ENCODE measurements at regions not wholly inside any gene's neighbourhood (a gene's known extent, or its start where the extent isn't known, plus 50 kb on each side); places are given as distances from the start of the nearest gene placed in this dataset.

GRCh38 chrX:155679715-155680114 is 67.0 kb upstream of the TMLHE start:
- DNase-seq: no peak

DNA sequence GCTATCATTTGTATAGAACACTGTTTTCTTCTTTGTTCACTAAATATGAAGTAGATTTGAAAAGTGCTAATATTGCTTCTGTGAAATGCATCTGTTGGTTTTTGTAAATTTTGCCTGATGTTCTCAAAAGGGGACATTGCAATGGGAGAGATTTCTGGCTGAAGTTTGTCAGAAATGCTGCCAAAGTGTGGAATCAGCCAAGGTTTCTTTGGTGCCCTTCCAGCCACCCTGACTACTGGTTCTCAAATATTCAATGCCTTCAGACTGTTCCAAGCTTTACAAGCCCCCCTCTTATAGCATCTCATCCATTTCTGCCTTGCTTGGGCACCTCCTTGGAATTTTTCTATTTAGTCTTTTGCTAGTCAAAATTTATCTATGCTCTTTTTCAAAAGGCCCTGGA is 60.6 kb upstream of the TMLHE start:
- no peak for DNase-seq

GRCh38 chrX:155666741-155667140 is 54.0 kb upstream of the TMLHE start:
- no peak for DNase-seq
